H1 (cell line): ENCODE measurements at regions not wholly inside any gene's neighbourhood (a gene's known extent, or its start where the extent isn't known, plus 50 kb on each side); places are given as distances from the start of the nearest gene placed in this dataset.

Experiments
- CTCF ChIA-PET: fragments of 300-600 bp; sonication (Branson Sonifier 250); formaldehyde crosslinking; loops from one replicate; lab custom pipeline; 2021; ENCODE audit not compliant: partially characterized antibody; lab: Charles Lee
- POLR2A ChIA-PET: fragments of 300-600 bp; sonication (Branson Sonifier 250); formaldehyde crosslinking; loops from one replicate; lab custom pipeline; 2021; ENCODE audit warnings: inconsistent platforms; ENCODE audit not compliant: partially characterized antibody; lab: Charles Lee
- DNase-seq, 2 experiments: peaks; one replicate each; pipeline versions ENCODE4 v3.0.0 to v3.0.0-alpha.2; 2010 to 2022; ENCODE audit warnings: low spot score in 2 of 2, low read depth in 1 of 2, mixed read lengths in 1 of 2
- FAIRE-seq: peaks from 2 replicates; lab custom pipeline; 2011; peaks lifted over from hg19 to GRCh38; lab: Jason Lieb, UNC
- H2AFZ ChIP-seq: 2 replicates; pipeline ENCODE4 v1.8.1; 2012; ENCODE audit warnings: low read length, inconsistent platforms
- H2AK5ac ChIP-seq: 2 replicates; pipeline ENCODE4 v1.6.1; 2013; ENCODE audit warnings: low read depth, low read length
- H2BK120ac ChIP-seq: replicated peaks from 2 replicates; pipeline ENCODE3; 2013; ENCODE audit warnings: low read depth, low read length, inconsistent platforms
- H2BK12ac ChIP-seq: 2 replicates; pipeline ENCODE4 v1.6.1; 2013; ENCODE audit warnings: low read depth, low read length
- H2BK15ac ChIP-seq: 2 replicates; pipeline ENCODE4 v1.6.1; 2013; ENCODE audit warnings: low read length
- H2BK20ac ChIP-seq: 2 replicates; pipeline ENCODE4 v1.6.1; 2013; ENCODE audit warnings: low read length
- H2BK5ac ChIP-seq: 2 replicates; pipeline ENCODE4 v1.6.1; 2013; ENCODE audit warnings: low read depth, low read length
- H3K14ac ChIP-seq: 2 replicates; pipeline ENCODE4 v1.6.1; 2013; ENCODE audit warnings: inconsistent platforms; ENCODE audit not compliant: insufficient read length
- H3K18ac ChIP-seq: 2 replicates; pipeline ENCODE4 v1.6.1; 2013; ENCODE audit warnings: low read length; ENCODE audit errors: extremely low read depth
- H3K23ac ChIP-seq: 2 replicates; pipeline ENCODE4 v1.6.1; 2013; ENCODE audit warnings: inconsistent platforms; ENCODE audit not compliant: insufficient read length
- H3K23me2 ChIP-seq: 2 replicates; pipeline ENCODE4 v1.6.1; 2013; ENCODE audit warnings: low read depth, low read length
- H3K27ac ChIP-seq: 2 replicates; pipeline ENCODE4 v1.6.1; 2011; ENCODE audit warnings: low read depth, low read length, inconsistent platforms
- H3K27me3 ChIP-seq, 4 experiments: replicated peaks in 1 of 4; 1 replicate in 1 of 4; 2 replicates in 3 of 4; pipeline versions ENCODE4 v1.6.1 to v1.8.1; 2011 to 2013; ENCODE audit warnings: low read length in 3 of 4, mild to moderate bottlenecking in 3 of 4, inconsistent platforms in 2 of 4, mixed read lengths in 2 of 4, moderate library complexity in 1 of 4; ENCODE audit not compliant: control insufficient read depth in 3 of 4, insufficient read depth in 3 of 4; ENCODE audit errors: extremely low read depth in 1 of 4
- H3K36me3 ChIP-seq, 4 experiments: 2 replicates each; pipeline versions ENCODE4 v1.6.1 to v1.8.1; 2011 to 2013; ENCODE audit warnings: mild to moderate bottlenecking in 4 of 4, low read length in 3 of 4, moderate library complexity in 2 of 4, control low read depth in 1 of 4, inconsistent platforms in 1 of 4; ENCODE audit not compliant: insufficient read depth in 4 of 4, control insufficient read depth in 2 of 4
- H3K4ac ChIP-seq: replicated peaks from 2 replicates; pipeline ENCODE3; 2013; ENCODE audit warnings: low read length, low read depth, mixed read lengths, inconsistent platforms; ENCODE audit not compliant: insufficient read length
- H3K4me1 ChIP-seq, 4 experiments: replicated peaks in 1 of 4; 1 replicate in 1 of 4; 2 replicates in 3 of 4; pipeline versions ENCODE4 v1.6.1 to v1.8.1; 2011 to 2013; ENCODE audit warnings: low read length in 3 of 4, inconsistent platforms in 2 of 4, mixed read lengths in 1 of 4; ENCODE audit not compliant: insufficient read depth in 4 of 4, control insufficient read depth in 3 of 4
- H3K4me2 ChIP-seq, 2 experiments: 2 replicates each; pipeline versions ENCODE4 v1.6.1 to v1.8.1; 2011 to 2013; ENCODE audit warnings: low read depth in 2 of 2, low read length in 2 of 2, control low read depth in 1 of 2, inconsistent platforms in 1 of 2, mild to moderate bottlenecking in 1 of 2; ENCODE audit not compliant: insufficient read depth in 1 of 2
- H3K4me3 ChIP-seq, 4 experiments: fragments of 200-600, 300-600 bp in 1 of 4; sonication (generic), shearing (Covaris generic), sonication (Bioruptor Twin) in 1 of 4; 2 replicates each; pipeline versions ENCODE4 v1.5.1 to v1.8.1; 2011 to 2016; ENCODE audit warnings: low read length in 4 of 4, low read depth in 3 of 4, control low read depth in 2 of 4, inconsistent platforms in 2 of 4, mild to moderate bottlenecking in 2 of 4, mixed read lengths in 1 of 4, moderate library complexity in 1 of 4; ENCODE audit not compliant: insufficient read depth in 2 of 4; ENCODE audit errors: extremely low read depth in 1 of 4
- H3K56ac ChIP-seq: replicated peaks from 2 replicates; pipeline ENCODE3; 2013; ENCODE audit warnings: low read depth, mild to moderate bottlenecking, mixed read lengths, low read length, inconsistent platforms; ENCODE audit not compliant: insufficient read length
- H3K79me1 ChIP-seq: 2 replicates; pipeline ENCODE4 v1.6.1; 2013; ENCODE audit warnings: low read depth, low read length, control low read depth
- H3K79me2 ChIP-seq, 2 experiments: 2 replicates each; pipeline versions ENCODE4 v1.6.1 to v1.8.1; 2012 to 2013; ENCODE audit warnings: low read length in 2 of 2, mild to moderate bottlenecking in 2 of 2, inconsistent platforms in 1 of 2; ENCODE audit not compliant: insufficient read depth in 2 of 2, control insufficient read depth in 1 of 2
- H3K9ac ChIP-seq, 4 experiments: replicated peaks in 1 of 4; 1 replicate in 1 of 4; 2 replicates in 3 of 4; pipeline versions ENCODE4 v1.6.1 to v1.8.1; 2011 to 2013; ENCODE audit warnings: low read depth in 3 of 4, low read length in 3 of 4, control low read depth in 2 of 4, mild to moderate bottlenecking in 2 of 4, moderate library complexity in 2 of 4, inconsistent platforms in 1 of 4; ENCODE audit errors: extremely low read depth in 1 of 4
- H3K9me3 ChIP-seq, 2 experiments: 2 replicates each; pipeline versions ENCODE4 v1.6.1 to v1.8.1; 2012 to 2013; ENCODE audit warnings: mild to moderate bottlenecking in 2 of 2, moderate library complexity in 2 of 2, control low read depth in 1 of 2, inconsistent platforms in 1 of 2, low read depth in 1 of 2, low read length in 1 of 2, mixed read lengths in 1 of 2; ENCODE audit not compliant: insufficient read depth in 2 of 2
- H4K20me1 ChIP-seq, 2 experiments: replicated peaks in 1 of 2; 2 replicates each; pipeline versions ENCODE3 to v1.8.1; 2011 to 2013; ENCODE audit warnings: inconsistent platforms in 2 of 2, low read length in 2 of 2, mild to moderate bottlenecking in 1 of 2; ENCODE audit not compliant: insufficient read depth in 2 of 2, control insufficient read depth in 1 of 2
- H4K5ac ChIP-seq: 2 replicates; pipeline ENCODE4 v1.6.1; 2013; ENCODE audit warnings: low read length, low read depth, mixed read lengths, inconsistent platforms; ENCODE audit not compliant: insufficient read length
- H4K8ac ChIP-seq: 2 replicates; pipeline ENCODE4 v1.8.0; 2013; ENCODE audit warnings: mild to moderate bottlenecking, moderate library complexity, low read length, inconsistent platforms; ENCODE audit not compliant: insufficient read depth; ENCODE audit errors: extremely low read depth
- H4K91ac ChIP-seq: replicated peaks from 2 replicates; pipeline ENCODE3; 2013; ENCODE audit warnings: low read length, mixed read lengths, inconsistent platforms; ENCODE audit not compliant: insufficient read length
- ASH2L ChIP-seq: fragments of 200-600, 300-600 bp; sonication (generic); IDR thresholded peaks from one replicate; pipeline ENCODE4 v1.7.1; 2017; ENCODE audit warnings: low read length
- BACH1 ChIP-seq: IDR thresholded peaks from 2 replicates; pipeline ENCODE4 v1.6.1; 2012; ENCODE audit warnings: low read length, improper control_type of control experiment
- CTBP2 ChIP-seq: IDR thresholded peaks from 2 replicates; pipeline ENCODE4 v1.7.0; 2011; ENCODE audit warnings: borderline replicate concordance, mild to moderate bottlenecking, moderate library complexity, mixed read lengths, low read length; ENCODE audit not compliant: insufficient read depth, insufficient read length
- HDAC6 ChIP-seq: IDR thresholded peaks from one replicate; pipeline ENCODE4 v1.7.1; 2012; ENCODE audit warnings: low read depth, mild to moderate bottlenecking, inconsistent platforms, low read length, moderate library complexity
- JUN ChIP-seq: IDR thresholded peaks from 2 replicates; pipeline ENCODE4 v1.6.1; 2011; ENCODE audit warnings: low read depth, mild to moderate bottlenecking, improper control_type of control experiment, low read length
- KDM5A ChIP-seq: fragments of 200-600 bp; IDR thresholded peaks from 2 replicates; pipeline ENCODE4 v1.7.1; 2012; ENCODE audit warnings: mild to moderate bottlenecking, low read length, inconsistent platforms, mixed read lengths
- NRF1 ChIP-seq: IDR thresholded peaks from 2 replicates; pipeline ENCODE4 v1.6.1; 2011; ENCODE audit warnings: mild to moderate bottlenecking, low read depth, low read length, improper control_type of control experiment
- RFX5 ChIP-seq: IDR thresholded peaks from 2 replicates; pipeline ENCODE4 v1.6.1; 2011; ENCODE audit warnings: low read depth, low read length, improper control_type of control experiment, borderline replicate concordance
- SP1 ChIP-seq: IDR thresholded peaks from 2 replicates; pipeline ENCODE4 v1.6.1; 2011; ENCODE audit warnings: low read depth, low read length
- SP4 ChIP-seq: IDR thresholded peaks from 2 replicates; pipeline ENCODE4 v1.6.1; 2012; ENCODE audit warnings: low read length, inconsistent platforms
- TCF12 ChIP-seq: IDR thresholded peaks from 2 replicates; pipeline ENCODE4 v1.6.1; 2011; ENCODE audit warnings: low read depth, mild to moderate bottlenecking, low read length
- WGBS, 2 experiments: shearing (Covaris generic) in 1 of 2; methylation state at CpG; one replicate each; pipeline versions ENCODE4 v1.1.6 to v1.1.7; 2013 to 2015; ENCODE audit warnings: low lambda C conversion rate in 2 of 2, mixed read lengths in 2 of 2, inconsistent platforms in 1 of 2, low coverage in 1 of 2, missing lambda C conversion rate in 1 of 2; ENCODE audit not compliant: insufficient replicate concordance in 2 of 2, insufficient coverage in 1 of 2, insufficient read length in 1 of 2; ENCODE audit errors: extremely low coverage in 1 of 2, missing lambda C conversion rate in 1 of 2; 5-methylcytosine and 5-hydroxymethylcytosine counted together
- TF ChIP-seq, protein P1 (sequence below): IDR thresholded peaks from 2 replicates; pipeline ENCODE4 v1.6.1; 2012; ENCODE audit warnings: low read length, inconsistent platforms
- TF ChIP-seq, protein P2 (sequence below): IDR thresholded peaks from 2 replicates; pipeline ENCODE4 v1.6.1; 2011; ENCODE audit warnings: low read depth, mild to moderate bottlenecking, low read length; ENCODE audit not compliant: insufficient read depth

DNA sequence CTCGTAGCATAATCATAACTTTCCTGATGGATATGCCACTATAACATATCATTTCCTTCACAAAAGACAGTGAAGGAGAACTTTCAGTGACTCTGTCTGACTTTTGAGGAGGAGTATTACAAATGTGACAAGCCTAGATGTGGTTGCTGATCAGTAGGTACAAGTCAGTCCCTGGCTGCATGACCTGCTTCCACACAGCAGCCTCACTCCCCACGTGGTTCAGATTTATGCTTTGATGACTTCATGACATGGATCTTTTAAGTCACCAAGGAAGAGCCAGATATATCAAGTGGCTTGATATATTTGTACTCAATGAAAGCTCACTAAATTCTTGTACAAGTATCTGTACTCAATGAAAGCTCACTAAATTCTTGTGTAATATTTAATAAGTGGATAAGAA lies 50.9 kb upstream of the MKLN1 start:
- WGBS, 2 experiments = 95% methylated on average over 2 of the region's 2 CpGs; no CpG with 5 or more reads in 1 of the 2 experiments
- Histone ChIP-seq H3K79me2 (no peaks in the 10 kb centered on the region), H3K9me3 (0 out of 4 replicates have a peak, but pooled peaks cover 0 to 2% of the 10 kb centered on the region in 2 experiments), H3K4me3 (no peak overlapping the region), H3K18ac (no peak overlapping the region), H2AK5ac (no peak overlapping the region), H3K27ac (no peak overlapping the region), H3K27me3 (no peaks in the 10 kb centered on the region), H3K4ac (no peak overlapping the region), H4K5ac (no peak overlapping the region), H4K8ac (no peak overlapping the region), H2BK120ac (no peak overlapping the region), H3K14ac (no peak overlapping the region), H3K4me2 (no peak overlapping the region), H4K20me1 (no peaks in the 10 kb centered on the region), H2BK5ac (no peak overlapping the region), H3K36me3 (no peaks in the 10 kb centered on the region), H3K23ac (no peak overlapping the region), H4K91ac (no peak overlapping the region), H3K79me1 (no peaks in the 10 kb centered on the region), H3K4me1 (no peaks in the 10 kb centered on the region), H3K23me2 (no peaks in the 10 kb centered on the region; the same call in 1 of the 2 replicates), H3K9ac (no peak overlapping the region), H3K56ac (no peak overlapping the region), H2BK15ac (no peak overlapping the region), H2BK12ac (no peak overlapping the region), H2AFZ (no peak overlapping the region), H2BK20ac (no peak overlapping the region)
- FAIRE-seq (no peak), DNase-seq (no peak)
- ChIA-PET CTCF (interaction anchor here (0.6 kb wide), 1 partner anchor 107 kb away, joined by 5 read pairs; no protein-coding TSS in a partner anchor), POLR2A (interaction anchor here (0.6 to 1.1 kb wide), 2 partner anchors 9 to 65 kb away, joined by 3 read pairs; no protein-coding TSS in a partner anchor)
- TF ChIP-seq CTBP2 (no peak), RFX5 (no peak), JUN (no peak), TCF12 (no peak), NRF1 (no peak), SP1 (no peak), SP4 (no peak), BACH1 (no peak), HDAC6 (no peak), KDM5A (no peak), ASH2L (no peak)
- TF ChIP-seq, protein P1, sequence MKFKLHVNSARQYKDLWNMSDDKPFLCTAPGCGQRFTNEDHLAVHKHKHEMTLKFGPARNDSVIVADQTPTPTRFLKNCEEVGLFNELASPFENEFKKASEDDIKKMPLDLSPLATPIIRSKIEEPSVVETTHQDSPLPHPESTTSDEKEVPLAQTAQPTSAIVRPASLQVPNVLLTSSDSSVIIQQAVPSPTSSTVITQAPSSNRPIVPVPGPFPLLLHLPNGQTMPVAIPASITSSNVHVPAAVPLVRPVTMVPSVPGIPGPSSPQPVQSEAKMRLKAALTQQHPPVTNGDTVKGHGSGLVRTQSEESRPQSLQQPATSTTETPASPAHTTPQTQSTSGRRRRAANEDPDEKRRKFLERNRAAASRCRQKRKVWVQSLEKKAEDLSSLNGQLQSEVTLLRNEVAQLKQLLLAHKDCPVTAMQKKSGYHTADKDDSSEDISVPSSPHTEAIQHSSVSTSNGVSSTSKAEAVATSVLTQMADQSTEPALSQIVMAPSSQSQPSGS = no peak
- TF ChIP-seq, protein P2, sequence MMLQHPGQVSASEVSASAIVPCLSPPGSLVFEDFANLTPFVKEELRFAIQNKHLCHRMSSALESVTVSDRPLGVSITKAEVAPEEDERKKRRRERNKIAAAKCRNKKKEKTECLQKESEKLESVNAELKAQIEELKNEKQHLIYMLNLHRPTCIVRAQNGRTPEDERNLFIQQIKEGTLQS = no peak
